ENCODE measurements at regions not wholly inside any gene's neighbourhood (a gene's known extent, or its start where the extent isn't known, plus 50 kb on each side); places are given as distances from the start of the nearest gene placed in this dataset.
A peak's percentile ranks its signal among the peaks of the same experiment; 100 is the strongest.

GRCh38 chr20:4519534-4519933 lies 166.7 kb upstream of the PRNP start:
- no peak for ATAC-seq (ENCODE audit: insufficient read depth, low read depth)
- peak; percentile 21 for DNase-seq
- H3K4me1 ChIP-seq (ENCODE audit: insufficient read depth, low read length), result no peaks in the 10 kb centered on the region
- peaks cover under 1% of the 10 kb centered on the region for H3K27me3 ChIP-seq (ENCODE audit: insufficient read depth, low read length, poor library complexity)
- TF ChIP-seq CTCF (IDR thresholded peaks at IDR 0.05; ENCODE audit: borderline replicate concordance, extremely low read depth, low read length, poor library complexity, severe bottlenecking) (peak; percentile 54), EZH2 (IDR thresholded peaks at IDR 0.05; ENCODE audit: borderline replicate concordance, low read depth, low read length, severe bottlenecking) (no peak)
- H3K36me3 ChIP-seq (ENCODE audit: insufficient read depth, low read length), result no peaks in the 10 kb centered on the region
- H3K4me3 ChIP-seq (ENCODE audit: low read depth in 1 of 2, low read length in 2 of 2), result no peak overlapping the region
- no peak overlapping the region for H3K9ac ChIP-seq (ENCODE audit: low read depth, low read length)
- no peaks in the 10 kb centered on the region for H3K79me2 ChIP-seq (ENCODE audit: insufficient read depth, low read length)
- H3K4me2 ChIP-seq (ENCODE audit: insufficient read depth, low read length), result no peak overlapping the region
- H3K9me3 ChIP-seq (ENCODE audit: insufficient read depth, low read length, severe bottlenecking), result no peaks in the 10 kb centered on the region
- no peak overlapping the region for H2AFZ ChIP-seq (ENCODE audit: low read depth, low read length)
- H4K20me1 ChIP-seq (ENCODE audit: insufficient read depth, low read length), result no peaks in the 10 kb centered on the region
- H3K27ac ChIP-seq (ENCODE audit: low read length), result no peak overlapping the region

- Histone ChIP-seq H3K4me2 (ENCODE audit: insufficient read depth, low read length) (no peak overlapping the region), H3K36me3 (ENCODE audit: insufficient read depth, low read length) (no peaks in the 10 kb centered on the region), H2AFZ (ENCODE audit: low read depth, low read length) (no peak overlapping the region), H3K4me1 (ENCODE audit: insufficient read depth, low read length) (no peaks in the 10 kb centered on the region), H4K20me1 (ENCODE audit: insufficient read depth, low read length) (no peaks in the 10 kb centered on the region), H3K27me3 (ENCODE audit: insufficient read depth, low read length, poor library complexity) (peaks cover 5% of the 10 kb centered on the region), H3K4me3 (ENCODE audit: low read depth in 1 of 2, low read length in 2 of 2) (no peak overlapping the region), H3K9me3 (ENCODE audit: insufficient read depth, low read length, severe bottlenecking) (no peaks in the 10 kb centered on the region), H3K27ac (ENCODE audit: low read length) (no peak overlapping the region), H3K9ac (ENCODE audit: low read depth, low read length) (no peak overlapping the region), H3K79me2 (ENCODE audit: insufficient read depth, low read length) (no peaks in the 10 kb centered on the region)
- no peak for DNase-seq
- ATAC-seq (ENCODE audit: insufficient read depth, low read depth), result no peak
- TF ChIP-seq EZH2 (IDR thresholded peaks at IDR 0.05; ENCODE audit: borderline replicate concordance, low read depth, low read length, severe bottlenecking) (no peak), CTCF (IDR thresholded peaks at IDR 0.05; ENCODE audit: borderline replicate concordance, extremely low read depth, low read length, poor library complexity, severe bottlenecking) (no peak)
Observed at GRCh38 chr20:4516876-4517275, 169.4 kb upstream of the PRNP start.

GRCh38 chr20:4513720-4514119 lies 172.5 kb upstream of the PRNP start:
- no peak for DNase-seq
- no peaks in the 10 kb centered on the region for H3K4me1 ChIP-seq (ENCODE audit: insufficient read depth, low read length)
- TF ChIP-seq EZH2 (IDR thresholded peaks at IDR 0.05; ENCODE audit: borderline replicate concordance, low read depth, low read length, severe bottlenecking), result no peak
- no peak for TF ChIP-seq CTCF (IDR thresholded peaks at IDR 0.05; ENCODE audit: borderline replicate concordance, extremely low read depth, low read length, poor library complexity, severe bottlenecking)
- no peak overlapping the region for H3K4me3 ChIP-seq (ENCODE audit: low read depth in 1 of 2, low read length in 2 of 2)
- no peak for ATAC-seq (ENCODE audit: insufficient read depth, low read depth)
- H3K9ac ChIP-seq (ENCODE audit: low read depth, low read length), result no peak overlapping the region
- H3K27ac ChIP-seq (ENCODE audit: low read length), result no peak overlapping the region
- no peak overlapping the region for H3K4me2 ChIP-seq (ENCODE audit: insufficient read depth, low read length)
- no peaks in the 10 kb centered on the region for H4K20me1 ChIP-seq (ENCODE audit: insufficient read depth, low read length)
- H2AFZ ChIP-seq (ENCODE audit: low read depth, low read length), result no peak overlapping the region
- H3K36me3 ChIP-seq (ENCODE audit: insufficient read depth, low read length), result no peaks in the 10 kb centered on the region
- peaks cover 7% of the 10 kb centered on the region for H3K27me3 ChIP-seq (ENCODE audit: insufficient read depth, low read length, poor library complexity)
- no peaks in the 10 kb centered on the region for H3K79me2 ChIP-seq (ENCODE audit: insufficient read depth, low read length)
- no peaks in the 10 kb centered on the region for H3K9me3 ChIP-seq (ENCODE audit: insufficient read depth, low read length, severe bottlenecking)

Measured in DND-41 (cell line).